AG04449 (cell line): ENCODE measurements at regions not wholly inside any gene's neighbourhood (a gene's known extent, or its start where the extent isn't known, plus 50 kb on each side); places are given as distances from the start of the nearest gene placed in this dataset.

Experiments used
- CTCF ChIA-PET: fragments of 350-600 bp; formaldehyde crosslinking; extraction: SDS; loops from one replicate; lab custom pipeline; 2021; ENCODE audit warnings: antibody characterized with exemption; lab: Yijun Ruan, JAX
- POLR2A ChIA-PET: fragments of 400-600, 350-600 bp; formaldehyde crosslinking; extraction: SDS; loops from one replicate; lab custom pipeline; 2020; ENCODE audit warnings: antibody characterized with exemption, inconsistent platforms; lab: Yijun Ruan, JAX
- DNase-seq: peaks from one replicate; pipeline ENCODE4 v3.0.0-alpha.2; 2010; ENCODE audit warnings: low read depth, low spot score
- H3K4me3 ChIP-seq: 2 replicates; pipeline ENCODE4 v1.5.1; 2011; ENCODE audit warnings: low read depth, mild to moderate bottlenecking, control low read depth, low read length
- TF ChIP-seq, protein P1 (sequence below): IDR thresholded peaks from one replicate; pipeline ENCODE4 v1.5.1; 2011; ENCODE audit warnings: mild to moderate bottlenecking, moderate library complexity, low read length, control low read depth, inconsistent platforms; ENCODE audit not compliant: insufficient read depth; ENCODE audit errors: missing control alignments

DNA sequence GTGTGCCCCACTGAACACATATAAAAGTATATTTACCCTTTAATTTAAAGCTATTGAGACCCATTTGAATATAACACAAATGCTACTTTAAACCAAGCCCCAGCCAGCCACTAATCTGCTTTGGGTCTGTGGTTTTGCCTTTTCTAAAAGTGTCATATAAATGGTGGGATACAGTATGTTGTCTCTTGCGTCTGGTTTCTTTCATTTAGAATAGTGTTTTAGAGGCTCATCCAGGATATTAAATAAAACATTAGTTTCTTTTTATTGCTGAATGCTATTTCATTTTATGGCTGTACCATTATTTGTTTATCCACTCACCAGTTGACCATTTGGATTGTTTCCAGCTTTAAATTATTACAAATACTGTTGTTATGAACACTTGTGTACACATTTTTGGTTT lies 290.5 kb upstream of the SORL1-AS1 start:
- no peak for DNase-seq
- TF ChIP-seq, protein P1, sequence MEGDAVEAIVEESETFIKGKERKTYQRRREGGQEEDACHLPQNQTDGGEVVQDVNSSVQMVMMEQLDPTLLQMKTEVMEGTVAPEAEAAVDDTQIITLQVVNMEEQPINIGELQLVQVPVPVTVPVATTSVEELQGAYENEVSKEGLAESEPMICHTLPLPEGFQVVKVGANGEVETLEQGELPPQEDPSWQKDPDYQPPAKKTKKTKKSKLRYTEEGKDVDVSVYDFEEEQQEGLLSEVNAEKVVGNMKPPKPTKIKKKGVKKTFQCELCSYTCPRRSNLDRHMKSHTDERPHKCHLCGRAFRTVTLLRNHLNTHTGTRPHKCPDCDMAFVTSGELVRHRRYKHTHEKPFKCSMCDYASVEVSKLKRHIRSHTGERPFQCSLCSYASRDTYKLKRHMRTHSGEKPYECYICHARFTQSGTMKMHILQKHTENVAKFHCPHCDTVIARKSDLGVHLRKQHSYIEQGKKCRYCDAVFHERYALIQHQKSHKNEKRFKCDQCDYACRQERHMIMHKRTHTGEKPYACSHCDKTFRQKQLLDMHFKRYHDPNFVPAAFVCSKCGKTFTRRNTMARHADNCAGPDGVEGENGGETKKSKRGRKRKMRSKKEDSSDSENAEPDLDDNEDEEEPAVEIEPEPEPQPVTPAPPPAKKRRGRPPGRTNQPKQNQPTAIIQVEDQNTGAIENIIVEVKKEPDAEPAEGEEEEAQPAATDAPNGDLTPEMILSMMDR: no peak
- CTCF ChIA-PET: no interaction called here
- no peak overlapping the region for H3K4me3 ChIP-seq
- POLR2A ChIA-PET: no interaction called here

GRCh38 chr11:121741761-121742361 lies 289.1 kb upstream of the SORL1-AS1 start:
- DNase-seq: no peak
- CTCF ChIA-PET: interaction anchor here (1.0 kb wide), 2 partner anchors 11 to 12 kb away, joined by 3 read pairs; no protein-coding TSS in a partner anchor
- no peak overlapping the region for H3K4me3 ChIP-seq
- TF ChIP-seq, protein P1: no peak
- POLR2A ChIA-PET: interaction anchor here (0.5 kb wide), 1 partner anchor 347 kb away, joined by 3 read pairs; no protein-coding TSS in a partner anchor

- CTCF ChIA-PET: interaction anchor here (1.0 kb wide), 1 partner anchor 11 kb away, joined by 3 read pairs; no protein-coding TSS in a partner anchor
- POLR2A ChIA-PET: no interaction called here
- DNase-seq: no peak
- TF ChIP-seq, protein P1: no peak
- H3K4me3 ChIP-seq: no peak overlapping the region
Measured at GRCh38 chr11:121741351-121741760, 288.6 kb upstream of the SORL1-AS1 start.

DNA sequence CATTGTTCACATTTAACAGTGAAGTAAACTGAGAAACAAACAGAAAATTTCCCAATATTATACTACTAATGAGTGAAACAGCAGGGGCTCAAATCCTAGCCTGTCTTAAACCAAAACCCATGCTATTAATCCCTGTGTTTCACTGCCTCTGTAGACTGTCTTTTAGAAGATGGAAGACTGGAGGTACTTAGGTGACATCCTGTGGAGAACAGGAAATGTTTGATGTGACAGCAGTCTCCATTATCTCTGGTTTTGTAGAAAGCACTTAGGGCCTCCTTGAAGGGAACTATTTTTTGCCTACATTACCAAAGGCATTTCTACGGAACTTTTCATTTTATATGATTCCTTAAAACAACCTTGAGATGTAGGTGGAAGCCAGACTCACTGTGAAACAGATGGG lies 288.1 kb upstream of the SORL1-AS1 start:
- no peak for DNase-seq
- TF ChIP-seq, protein P1: no peak
- CTCF ChIA-PET: no interaction called here
- H3K4me3 ChIP-seq: no peak overlapping the region
- POLR2A ChIA-PET: no interaction called here

- POLR2A ChIA-PET: no interaction called here
- no peak for DNase-seq
- TF ChIP-seq, protein P1: no peak
- CTCF ChIA-PET: interaction anchor here (1.6 kb wide), 1 partner anchor 12 kb away, joined by 3 read pairs; no protein-coding TSS in a partner anchor
- no peak overlapping the region for H3K4me3 ChIP-seq
Measured at GRCh38 chr11:121733858-121734257, 281.1 kb upstream of the SORL1-AS1 start.

DNA sequence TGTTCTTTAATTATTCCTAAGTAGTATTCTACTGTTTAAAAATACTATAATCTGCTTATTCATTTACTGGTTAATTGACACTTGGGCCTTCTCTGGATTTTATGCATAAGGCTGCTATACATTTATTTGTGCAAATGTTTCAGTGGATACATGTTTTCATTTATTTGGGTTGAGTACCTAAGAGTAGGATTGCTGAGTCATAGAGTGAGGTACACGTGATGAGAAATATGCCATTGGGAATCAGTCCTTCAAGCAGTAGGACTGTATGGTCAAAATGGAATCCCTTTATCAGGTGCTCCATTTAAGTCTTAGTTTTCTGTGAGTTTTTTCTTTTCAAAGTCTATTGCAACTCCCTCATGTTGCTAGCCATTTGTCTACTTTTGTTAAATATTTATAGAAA lies 275.2 kb upstream of the SORL1-AS1 start:
- no peak overlapping the region for H3K4me3 ChIP-seq
- no peak for DNase-seq
- ChIA-PET POLR2A (no interaction called here), CTCF (no interaction called here)
- TF ChIP-seq, protein P1: no peak
